CD4-positive, alpha-beta T cell treated with Interleukin-15 for 1 hour (primary cell): ENCODE measurements at regions not wholly inside any gene's neighbourhood (a gene's known extent, or its start where the extent isn't known, plus 50 kb on each side); places are given as distances from the start of the nearest gene placed in this dataset.

Experiments used
- DNase-seq: peaks from one replicate; pipeline ENCODE4 v3.0.0-alpha.2; 2020

- DNase-seq = no peak
Measured at GRCh38 chr21:16870103-16870502, 642.7 kb upstream of the CXADR start.

GRCh38 chr21:16872616-16873015, 640.2 kb upstream of the CXADR start:
- no peak for DNase-seq

GRCh38 chr21:16873176-16873575, 639.7 kb upstream of the CXADR start:
- DNase-seq = no peak

- DNase-seq = no peak
Measured at GRCh38 chr21:16873596-16873995, 639.2 kb upstream of the CXADR start.

DNA sequence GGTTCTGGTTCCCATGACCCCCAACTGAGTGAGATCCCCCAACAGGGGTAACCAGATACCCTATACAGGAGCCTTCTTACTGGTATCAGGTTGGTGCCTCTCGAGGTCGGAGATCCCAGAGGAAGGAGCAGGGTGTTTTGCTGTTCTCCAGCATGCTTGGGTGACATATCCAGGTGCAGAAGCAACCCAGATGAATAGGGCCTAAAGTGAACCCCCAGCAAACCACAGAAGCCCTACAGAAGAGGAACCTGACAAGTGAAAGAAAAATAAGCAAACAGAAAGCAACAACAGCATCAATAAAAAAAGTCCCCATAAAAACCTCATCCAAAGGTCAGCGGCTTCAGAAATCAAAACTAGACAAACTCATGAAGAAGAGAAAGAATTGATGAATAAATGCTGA, 633.4 kb upstream of the CXADR start:
- no peak for DNase-seq

DNA sequence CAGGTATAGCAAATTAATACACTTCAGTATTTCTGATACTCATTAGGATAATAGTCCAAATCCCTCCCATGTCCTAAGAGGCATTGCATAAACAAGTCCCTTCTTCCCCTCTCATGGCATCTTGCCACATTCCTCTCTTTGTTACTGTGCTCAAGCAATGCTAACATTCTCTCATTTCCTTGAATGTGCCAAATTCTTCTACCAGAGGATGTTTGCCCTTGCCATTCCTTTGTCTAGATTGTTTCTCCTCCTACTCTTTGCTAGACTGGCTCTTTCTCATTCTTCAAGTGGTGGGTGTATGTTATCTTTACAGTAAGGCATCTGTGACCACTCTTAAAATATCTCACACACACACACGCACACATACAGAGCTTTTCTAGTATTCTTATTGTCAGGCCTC, 621.0 kb upstream of the CXADR start:
- DNase-seq = no peak

GRCh38 chr21:16900685-16901084, 612.2 kb upstream of the CXADR start:
- no peak for DNase-seq

GRCh38 chr21:16908077-16908476, 604.8 kb upstream of the CXADR start:
- DNase-seq = no peak

DNA sequence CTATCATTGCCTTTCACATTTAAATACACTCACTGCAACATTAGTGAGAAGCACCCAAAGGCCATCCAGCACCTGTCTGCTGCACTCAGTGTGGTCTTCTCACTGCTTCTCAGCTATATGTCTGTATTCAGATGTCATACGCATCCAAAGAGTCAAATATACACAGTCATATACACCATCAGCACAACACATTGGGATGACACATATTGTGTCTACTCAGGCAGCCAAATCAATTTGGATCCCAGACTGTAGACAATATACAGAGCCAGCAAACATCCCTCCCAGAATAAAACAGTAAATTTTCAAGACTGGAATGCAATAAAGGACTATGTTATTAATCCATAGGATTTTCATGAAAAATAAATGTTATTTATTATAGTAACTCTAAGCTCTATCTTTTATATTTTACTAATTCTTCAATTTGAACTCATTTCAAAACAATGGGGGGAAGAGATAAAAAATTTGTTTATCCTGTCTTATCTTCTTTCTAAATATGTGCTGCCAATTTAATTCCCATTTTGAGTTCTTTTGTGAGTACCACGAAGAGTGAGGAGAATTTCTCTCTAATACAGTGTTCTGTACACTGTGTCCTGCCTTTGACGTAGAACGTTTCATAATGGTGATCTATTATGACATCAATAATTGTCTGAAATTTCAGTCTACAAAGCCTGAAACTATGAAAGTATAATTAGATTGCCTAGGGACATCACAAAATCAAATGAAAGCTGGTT, 602.2 kb upstream of the CXADR start:
- DNase-seq = no peak

DNA sequence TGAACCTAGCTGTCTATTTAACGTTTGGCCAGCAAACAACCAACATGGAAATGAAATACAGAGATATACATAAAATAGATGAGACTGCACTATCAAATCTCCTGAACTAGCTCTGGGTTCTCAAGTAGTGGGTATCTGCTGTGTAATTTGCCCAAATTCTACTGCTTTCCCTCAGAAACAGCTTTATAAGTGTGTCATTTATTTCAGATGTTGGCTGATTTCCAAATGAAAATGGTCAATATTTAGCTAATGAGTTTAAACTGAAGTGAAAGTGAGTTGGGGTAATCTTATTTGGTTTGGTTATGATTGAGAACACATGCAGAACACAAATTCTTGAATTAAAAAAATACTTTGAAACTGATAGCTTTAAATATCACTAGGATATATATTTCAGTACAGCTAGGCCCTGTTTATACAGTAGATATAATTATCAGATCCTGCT, 601.7 kb upstream of the CXADR start:
- no peak for DNase-seq

DNA sequence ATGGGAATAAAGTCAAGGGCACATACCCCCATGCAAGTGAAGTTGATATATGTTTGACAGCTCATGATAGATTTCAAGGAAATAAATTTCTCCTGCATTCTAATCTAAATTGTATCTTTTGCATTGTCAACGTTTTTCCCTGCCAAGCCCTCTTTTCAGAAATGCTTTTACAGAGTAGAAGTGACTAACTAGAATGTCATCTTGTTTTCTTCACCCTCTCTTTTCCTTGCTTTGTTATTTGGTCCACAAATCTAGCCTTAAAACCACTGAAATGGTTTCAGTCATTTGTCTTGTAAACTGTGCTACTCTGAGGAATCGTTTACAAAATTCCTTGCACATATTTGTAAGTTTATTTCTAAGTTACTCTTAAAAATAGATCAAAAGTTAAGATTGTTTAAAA, 600.8 kb upstream of the CXADR start:
- no peak for DNase-seq

DNA sequence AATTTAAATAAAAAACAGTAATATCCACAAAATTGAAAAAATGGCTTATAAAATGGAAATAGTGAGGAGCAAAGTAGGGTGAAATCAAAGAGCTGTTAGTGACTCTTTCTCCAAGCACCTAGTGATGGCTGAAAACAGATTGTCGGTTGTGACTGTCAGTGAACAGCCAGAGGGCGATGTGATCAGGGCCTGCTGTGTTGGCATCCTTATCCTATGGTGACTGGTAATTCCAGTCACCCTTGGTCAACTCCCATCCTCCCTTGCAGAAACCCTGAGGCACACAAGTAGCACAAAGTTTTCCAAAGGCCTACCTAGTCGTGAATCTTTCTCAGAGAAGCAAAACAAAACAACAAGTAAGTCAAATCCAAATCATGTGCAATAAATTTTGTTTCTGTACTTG, 599.8 kb upstream of the CXADR start:
- DNase-seq = no peak

DNA sequence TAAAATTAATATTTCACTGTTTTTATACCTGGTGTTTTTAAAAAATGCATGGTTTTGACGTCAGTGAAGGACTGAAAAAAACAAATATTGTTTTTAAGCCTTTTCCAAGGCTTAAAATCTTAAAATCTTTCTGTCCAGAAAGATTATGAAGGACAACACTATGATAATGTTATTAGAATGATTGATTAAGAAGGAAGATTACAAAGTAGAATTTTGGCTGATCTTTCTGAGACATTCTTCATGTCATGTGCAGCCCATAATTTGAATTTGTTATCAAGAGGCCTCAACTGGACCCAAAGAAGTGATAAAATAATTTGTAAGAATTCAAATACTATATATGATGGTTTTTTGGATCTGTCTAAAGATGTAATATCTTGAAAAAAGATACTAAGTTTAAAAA, 584.4 kb upstream of the CXADR start:
- DNase-seq = no peak

DNA sequence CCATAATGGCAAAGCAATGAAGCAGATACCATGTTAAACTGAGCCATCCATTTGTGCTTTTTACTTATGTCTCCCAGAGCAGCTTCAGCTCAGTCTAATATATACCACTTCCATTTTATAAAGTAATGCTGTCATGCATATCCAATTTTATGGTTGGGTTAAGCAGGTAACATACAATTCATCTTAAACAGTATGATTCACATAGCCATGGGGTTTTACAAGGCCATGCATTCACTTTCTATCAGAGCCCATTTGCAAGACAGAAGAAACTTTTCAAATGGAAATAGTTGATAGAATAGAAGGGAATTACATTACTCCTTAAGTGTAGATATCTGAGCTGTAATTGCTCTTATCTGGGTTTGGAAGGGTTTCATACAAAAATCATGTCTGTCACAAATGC, 580.5 kb upstream of the CXADR start:
- no peak for DNase-seq

- no peak for DNase-seq
Measured at GRCh38 chr21:16942703-16943102, 570.1 kb upstream of the CXADR start.

- no peak for DNase-seq
Measured at GRCh38 chr21:16943231-16943630, 569.6 kb upstream of the CXADR start.

GRCh38 chr21:16945580-16945979, 567.3 kb upstream of the CXADR start:
- DNase-seq = no peak

DNA sequence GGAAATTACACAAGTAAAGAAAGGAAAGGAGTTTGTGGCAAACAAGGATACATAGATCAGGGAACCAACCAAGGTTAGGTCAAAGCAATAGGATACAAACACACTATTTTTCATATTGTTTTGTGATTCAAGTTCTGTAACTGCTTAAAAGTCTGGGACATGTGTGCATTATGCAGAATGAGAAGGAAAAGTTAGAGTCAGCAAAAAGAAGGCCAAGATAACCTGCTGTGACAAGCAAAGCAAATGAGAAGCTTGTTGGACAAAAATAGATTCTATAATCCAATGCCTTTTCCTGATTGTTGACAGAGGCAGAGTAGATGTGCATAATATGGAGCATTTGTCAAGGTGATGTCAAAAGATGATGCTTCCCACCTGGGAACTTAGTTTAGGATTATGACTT, 556.0 kb upstream of the CXADR start:
- no peak for DNase-seq

GRCh38 chr21:16965424-16965823, 547.4 kb upstream of the CXADR start:
- no peak for DNase-seq

DNA sequence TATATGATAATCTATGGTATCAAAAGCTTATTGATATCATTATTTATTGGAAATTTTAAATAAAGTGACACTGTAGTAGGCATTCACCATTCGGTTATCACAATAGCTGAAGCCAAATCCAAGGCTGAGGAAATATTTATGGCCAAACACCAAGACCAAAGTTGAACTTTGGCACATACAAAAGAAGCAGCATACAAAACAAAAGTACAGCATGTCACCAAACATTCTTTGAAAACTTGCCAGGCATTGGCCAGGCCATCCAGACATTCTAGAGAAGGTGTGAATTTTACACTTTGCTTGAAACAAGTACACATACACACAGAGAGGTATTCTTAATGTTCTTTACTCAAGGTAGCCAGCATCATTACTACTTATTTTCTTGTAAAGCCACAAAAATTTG, 544.4 kb upstream of the CXADR start:
- no peak for DNase-seq

DNA sequence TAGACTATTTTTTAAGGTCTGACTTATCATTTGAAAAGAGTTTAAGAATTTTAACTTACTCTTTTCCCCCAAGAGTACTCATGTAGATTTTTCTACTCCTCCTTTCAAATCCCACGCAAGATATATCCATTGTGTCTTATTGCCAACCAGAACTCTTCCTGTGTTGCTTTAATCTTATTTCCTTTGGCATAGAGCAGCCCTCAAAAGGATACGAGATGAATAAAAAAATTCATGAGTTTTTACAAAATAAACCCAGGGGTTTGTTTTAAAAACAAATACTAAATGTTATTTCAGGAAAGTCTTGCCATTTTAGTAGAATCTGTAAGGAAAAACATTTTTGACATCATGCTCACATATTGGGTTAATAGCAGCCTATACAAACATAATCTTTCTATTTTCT, 543.2 kb upstream of the CXADR start:
- DNase-seq = no peak

DNA sequence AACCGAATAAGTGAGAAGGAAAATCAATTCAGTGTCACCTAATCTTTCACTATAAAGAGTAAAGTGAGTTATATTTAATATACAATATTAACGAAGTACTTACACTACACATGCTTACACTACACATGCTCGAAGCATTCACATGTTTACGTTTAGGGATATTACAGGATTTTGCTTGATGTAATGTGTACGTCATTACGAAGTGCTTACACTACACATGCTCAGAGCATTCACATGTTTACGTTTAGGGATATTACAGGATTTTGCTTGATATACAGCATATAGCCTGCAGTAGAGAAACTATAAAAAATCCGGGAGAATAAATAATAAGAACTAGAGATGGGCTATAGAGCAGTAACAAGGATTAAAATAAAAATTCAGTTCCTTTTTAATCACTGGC, 538.8 kb upstream of the CXADR start:
- DNase-seq = no peak

DNA sequence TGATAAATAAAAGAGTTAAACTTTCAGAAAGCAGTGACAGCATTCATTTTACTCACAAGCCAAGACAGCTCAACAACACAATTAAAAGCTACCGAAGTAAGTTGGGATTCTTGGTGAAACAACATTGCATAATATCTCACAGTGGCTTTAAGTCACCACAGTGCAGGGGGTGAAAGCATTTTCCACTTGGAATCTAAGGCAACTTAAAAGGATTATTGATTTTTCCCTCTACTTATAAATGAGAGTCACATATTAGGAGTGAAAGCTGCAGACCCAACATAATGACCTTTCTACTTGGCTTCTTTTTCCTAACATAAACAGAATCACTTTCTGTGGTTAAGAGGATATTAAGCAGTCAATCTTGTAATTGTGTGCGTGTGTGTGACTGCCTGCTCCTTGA, 536.6 kb upstream of the CXADR start:
- DNase-seq = no peak

GRCh38 chr21:16978309-16978895, 534.4 kb upstream of the CXADR start:
- no peak for DNase-seq

- no peak for DNase-seq
Measured at GRCh38 chr21:16979574-16979973, 533.3 kb upstream of the CXADR start.
